Sigmoid colon (tissue), 4 donors: ENCODE measurements at regions not wholly inside any gene's neighbourhood (a gene's known extent, or its start where the extent isn't known, plus 50 kb on each side); places are given as distances from the start of the nearest gene placed in this dataset.

Experiments
- POLR2A ChIP-seq, 2 donors: fragments of 450-650 bp; IDR thresholded peaks; one replicate each; pipeline ENCODE4 v1.6.1; 2016; ENCODE audit warnings: antibody characterized with exemption in 2 of 2, mild to moderate bottlenecking in 2 of 2, moderate library complexity in 2 of 2
- POLR2AphosphoS5 ChIP-seq, 4 donors: sonication (generic); formaldehyde crosslinking; IDR thresholded peaks; one replicate each; pipeline ENCODE4 v1.6.1; 2017; ENCODE audit warnings: antibody characterized with exemption in 4 of 4
- TF ChIP-seq, protein P1 (sequence below), 4 experiments: fragments of 450-650 bp in 3 of 4; fragments of 200-600 bp in 1 of 4; IDR thresholded peaks; one replicate each; pipeline ENCODE4 v1.5.1; 2016 to 2019; ENCODE audit warnings: antibody characterized with exemption in 4 of 4, mild to moderate bottlenecking in 3 of 4, moderate library complexity in 2 of 4

DNA sequence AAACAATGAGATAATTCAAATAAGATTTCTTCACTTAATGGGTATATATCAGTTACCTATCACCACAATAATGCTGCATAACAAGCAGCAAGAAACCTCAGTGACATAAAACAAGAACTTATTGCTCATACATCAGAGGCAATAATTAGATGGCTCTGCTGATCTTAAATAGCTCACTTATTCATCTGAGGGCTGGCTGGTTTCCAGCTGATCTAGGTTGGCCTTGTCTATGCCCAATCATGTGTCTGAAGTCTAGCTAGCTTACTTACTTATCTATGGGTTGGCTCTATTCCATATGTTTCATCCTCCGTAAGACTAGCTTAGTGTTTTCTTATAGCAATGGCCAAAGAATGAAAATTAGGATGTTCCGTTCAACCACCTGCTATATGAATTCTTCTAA lies 109.4 kb upstream of the AGTR1 start:
- TF ChIP-seq, protein P1, sequence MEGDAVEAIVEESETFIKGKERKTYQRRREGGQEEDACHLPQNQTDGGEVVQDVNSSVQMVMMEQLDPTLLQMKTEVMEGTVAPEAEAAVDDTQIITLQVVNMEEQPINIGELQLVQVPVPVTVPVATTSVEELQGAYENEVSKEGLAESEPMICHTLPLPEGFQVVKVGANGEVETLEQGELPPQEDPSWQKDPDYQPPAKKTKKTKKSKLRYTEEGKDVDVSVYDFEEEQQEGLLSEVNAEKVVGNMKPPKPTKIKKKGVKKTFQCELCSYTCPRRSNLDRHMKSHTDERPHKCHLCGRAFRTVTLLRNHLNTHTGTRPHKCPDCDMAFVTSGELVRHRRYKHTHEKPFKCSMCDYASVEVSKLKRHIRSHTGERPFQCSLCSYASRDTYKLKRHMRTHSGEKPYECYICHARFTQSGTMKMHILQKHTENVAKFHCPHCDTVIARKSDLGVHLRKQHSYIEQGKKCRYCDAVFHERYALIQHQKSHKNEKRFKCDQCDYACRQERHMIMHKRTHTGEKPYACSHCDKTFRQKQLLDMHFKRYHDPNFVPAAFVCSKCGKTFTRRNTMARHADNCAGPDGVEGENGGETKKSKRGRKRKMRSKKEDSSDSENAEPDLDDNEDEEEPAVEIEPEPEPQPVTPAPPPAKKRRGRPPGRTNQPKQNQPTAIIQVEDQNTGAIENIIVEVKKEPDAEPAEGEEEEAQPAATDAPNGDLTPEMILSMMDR (IDR thresholded peaks at IDR 0.05) = no peak
- no peak for TF ChIP-seq POLR2A (IDR thresholded peaks at IDR 0.05)
- TF ChIP-seq POLR2AphosphoS5 (IDR thresholded peaks at IDR 0.05) = no peak
